K562 (cell line): ENCODE measurements at regions not wholly inside any gene's neighbourhood (a gene's known extent, or its start where the extent isn't known, plus 50 kb on each side); places are given as distances from the start of the nearest gene placed in this dataset.

Source experiments
- ATAC-seq: fragments of 200-7000 bp; cut with Tn5 transposase; 3 replicates; pipeline ENCODE4 v1.9.1; 2020; ENCODE audit warnings: moderate library complexity
- BruUV-seq: library from RNA; stranded (reverse); fragments of 400-500 nt; replicated peaks from 2 replicates; lab custom pipeline; 2021; lab: Mats Ljungman, UMichigan
- CTCF ChIA-PET: fragments of 300-600 bp; formaldehyde crosslinking; extraction: SDS; loops from one replicate; lab custom pipeline; 2021; ENCODE audit warnings: low intra/inter-chr PET ratio; lab: Yijun Ruan, JAX
- POLR2A ChIA-PET: fragments of 300-600, 350-650 bp; sonication (Branson Sonifier 250); formaldehyde crosslinking; extraction: SDS; loops from one replicate; lab custom pipeline; 2021; ENCODE audit warnings: antibody characterized with exemption, inconsistent platforms; lab: Yijun Ruan, JAX
- DNase-seq, 4 experiments: peaks; one replicate each; pipeline versions ENCODE4 v3.0.0 to v3.0.0-alpha.2; 2011 to 2018; ENCODE audit warnings: low spot score in 3 of 4, mixed read lengths in 3 of 4; ENCODE audit errors: extremely low read depth in 1 of 4
- FAIRE-seq: peaks from 2 replicates; lab custom pipeline; 2011; peaks lifted over from hg19 to GRCh38; lab: Jason Lieb, UNC
- H2AFZ ChIP-seq: 2 replicates; pipeline ENCODE4 v1.6.0; 2011; ENCODE audit warnings: low read depth, low read length, control low read depth, inconsistent platforms
- H3K27ac ChIP-seq: fragments of 200-600 bp; 3 replicates; pipeline ENCODE4 v1.8.0; 2011; ENCODE audit warnings: low read depth, mild to moderate bottlenecking, control low read depth, inconsistent platforms, low read length, moderate library complexity, mixed read lengths; ENCODE audit errors: extremely low read depth
- H3K27me3 ChIP-seq, 2 experiments: fragments of 300-600 bp in 1 of 2; 2 replicates in 1 of 2; 3 replicates in 1 of 2; pipeline versions ENCODE4 v1.6.0 to v1.8.0; 2011; ENCODE audit warnings: inconsistent platforms in 2 of 2, low read length in 2 of 2, mild to moderate bottlenecking in 1 of 2, mixed read lengths in 1 of 2, moderate library complexity in 1 of 2; ENCODE audit not compliant: control insufficient read depth in 2 of 2, insufficient read depth in 2 of 2
- H3K36me3 ChIP-seq: fragments of 300-600 bp; 3 replicates; pipeline ENCODE4 v1.8.0; 2011; ENCODE audit warnings: mild to moderate bottlenecking, low read length, inconsistent platforms; ENCODE audit not compliant: control insufficient read depth, insufficient read depth
- H3K4me1 ChIP-seq, 2 experiments: fragments of 200-600 bp in 1 of 2; replicated peaks in 1 of 2; 2 replicates in 1 of 2; 3 replicates in 1 of 2; pipeline versions ENCODE4 v1.5.1 to v1.8.0; 2011; ENCODE audit warnings: inconsistent platforms in 2 of 2, low read length in 2 of 2, mild to moderate bottlenecking in 1 of 2, mixed read lengths in 1 of 2, moderate library complexity in 1 of 2; ENCODE audit not compliant: control insufficient read depth in 2 of 2, insufficient read depth in 2 of 2
- H3K4me2 ChIP-seq: 2 replicates; pipeline ENCODE4 v1.6.1; 2011; ENCODE audit warnings: low read length, control low read depth, inconsistent platforms, mixed read lengths; ENCODE audit not compliant: insufficient read depth
- H3K4me3 ChIP-seq: fragments of 200-600 bp; sonication (generic), shearing (Covaris generic); 2 replicates; pipeline ENCODE4 v1.5.1; 2016; ENCODE audit warnings: control low read depth, inconsistent platforms
- H3K79me2 ChIP-seq: fragments of 200-600 bp; 3 replicates; pipeline ENCODE4 v1.8.0; 2011; ENCODE audit warnings: low read length, inconsistent platforms; ENCODE audit not compliant: control insufficient read depth, insufficient read depth
- H3K9ac ChIP-seq, 2 experiments: 2 replicates each; pipeline versions ENCODE4 v1.6.0 to v1.6.1; 2011; ENCODE audit warnings: low read depth in 2 of 2, low read length in 2 of 2, control low read depth in 1 of 2, inconsistent platforms in 1 of 2, mild to moderate bottlenecking in 1 of 2, mixed read lengths in 1 of 2; ENCODE audit not compliant: insufficient read depth in 1 of 2
- H3K9me1 ChIP-seq: one replicate; pipeline ENCODE4 v1.6.0; 2011; ENCODE audit warnings: inconsistent platforms, mild to moderate bottlenecking, low read length, moderate library complexity; ENCODE audit not compliant: control insufficient read depth, insufficient read depth
- H3K9me3 ChIP-seq: replicated peaks from 2 replicates; pipeline ENCODE4 v1.5.1; 2011; ENCODE audit warnings: low read depth, low read length, inconsistent platforms; ENCODE audit not compliant: control insufficient read depth, insufficient read depth
- H4K20me1 ChIP-seq: replicated peaks from 2 replicates; pipeline ENCODE4 v1.6.1; 2011; ENCODE audit warnings: low read length, inconsistent platforms, mixed read lengths; ENCODE audit not compliant: control insufficient read depth, insufficient read depth
- FOXP4 ChIP-seq: sonication (generic); formaldehyde crosslinking; IDR thresholded peaks from 2 replicates; pipeline ENCODE4 v1.8.0; 2022; ENCODE audit warnings: mild to moderate bottlenecking, missing genetic modification reagents, borderline replicate concordance
- GABPB2 ChIP-seq: fragments of 250-450 bp; sonication (Bioruptor Pico); conservative IDR thresholded peaks from 2 replicates; pipeline ENCODE4 v1.5.1; 2021; ENCODE audit warnings: mild to moderate bottlenecking
- GATAD2B ChIP-seq: fragments of 450-650 bp; IDR thresholded peaks from 2 replicates; pipeline ENCODE4 v1.6.1; 2017; ENCODE audit warnings: mild to moderate bottlenecking, borderline replicate concordance
- RFX1 ChIP-seq: fragments of 450-650 bp; IDR thresholded peaks from 2 replicates; pipeline ENCODE4 v1.6.1; 2016; ENCODE audit warnings: mild to moderate bottlenecking, moderate library complexity
- RHOXF2B ChIP-seq: fragments of 250-450 bp; sonication (Bioruptor Pico); conservative IDR thresholded peaks from 2 replicates; pipeline ENCODE4 v1.5.1; 2021
- ZC3H4 ChIP-seq: sonication (generic); formaldehyde crosslinking; IDR thresholded peaks from 2 replicates; pipeline ENCODE4 v1.9.0; 2021; ENCODE audit warnings: missing genetic modification reagents, borderline replicate concordance
- ZNF324 ChIP-seq: fragments of 250-450 bp; sonication (Bioruptor Pico); IDR thresholded peaks from 2 replicates; pipeline ENCODE4 v1.4.0; 2020; ENCODE audit warnings: mild to moderate bottlenecking
- ZNF445 ChIP-seq: fragments of 250-450 bp; sonication (Bioruptor Pico); IDR thresholded peaks from 2 replicates; pipeline ENCODE4 v1.4.0; 2020; ENCODE audit warnings: low read depth, mild to moderate bottlenecking, moderate library complexity
- WGBS: fragments of 100-300 bp; shearing (Covaris generic); methylation state at CpG from one replicate; pipeline ENCODE4 v1.1.6; 2016; ENCODE audit warnings: low coverage, mixed read lengths; ENCODE audit not compliant: insufficient coverage; ENCODE audit errors: missing lambda C conversion rate; 5-methylcytosine and 5-hydroxymethylcytosine counted together
- in situ Hi-C: fragments of 300-500 bp; cut with MboI; formaldehyde crosslinking; loops from 4 replicates; pipeline ENCODE4 v1.15.0; 2018; ENCODE audit warnings: inconsistent platforms, mixed read lengths
- intact Hi-C: fragments of 100-400 bp; cut with micrococcal nuclease; formaldehyde crosslinking; loops from 2 replicates; pipeline ENCODE4 v1.14.2; 2022

GRCh38 chr14:27546111-27546510 is 948.3 kb upstream of the NOVA1 start:
- TF ChIP-seq GABPB2 (CRISPR knock-in tag) (no peak), RHOXF2B (CRISPR knock-in tag) (no peak), ZC3H4 (CRISPR knock-in tag) (no peak), GATAD2B (no peak), ZNF445 (CRISPR knock-in tag) (no peak), ZNF324 (CRISPR knock-in tag) (no peak), FOXP4 (CRISPR knock-in tag) (no peak), RFX1 (no peak)
- in situ Hi-C loops: no loop called here
- Histone ChIP-seq H3K9me3 (no peaks in the 10 kb centered on the region), H3K4me1 (no peaks in the 10 kb centered on the region), H3K79me2 (no peaks in the 10 kb centered on the region), H3K4me2 (no peak overlapping the region), H3K36me3 (no peaks in the 10 kb centered on the region), H3K4me3 (no peak overlapping the region), H3K27me3 (no peaks in the 10 kb centered on the region), H4K20me1 (no peaks in the 10 kb centered on the region), H3K9ac (no peak overlapping the region), H3K27ac (no peak overlapping the region), H3K9me1 (no peaks in the 10 kb centered on the region), H2AFZ (no peak overlapping the region)
- ChIA-PET POLR2A (no interaction called here), CTCF (no interaction called here)
- no TSS peak for BruUV-seq
- WGBS: 57% methylated on average over 1 of the region's 2 CpGs
- ATAC-seq (no peak), DNase-seq (no peak), FAIRE-seq (no peak)
- intact Hi-C loops: no loop called here
